Loucy (cell line): ENCODE measurements at regions not wholly inside any gene's neighbourhood (a gene's known extent, or its start where the extent isn't known, plus 50 kb on each side); places are given as distances from the start of the nearest gene placed in this dataset.
"Not testable (repeated sequence)": the region's sequence is repeated elsewhere in the genome, so short reads cannot be mapped to it uniquely, and the experiment has no call there.

ENCODE experiments used
- CTCF ChIP-seq: fragments of 200-600 bp; sonication (generic); conservative IDR thresholded peaks from 2 replicates; pipeline ENCODE4 v1.5.1; 2014; ENCODE audit warnings: mild to moderate bottlenecking, antibody characterized with exemption, low read length
- EZH2phosphoT487 ChIP-seq: fragments of 200-600 bp; IDR thresholded peaks from 2 replicates; pipeline ENCODE4 v1.6.1; 2018; ENCODE audit warnings: antibody characterized with exemption, mild to moderate bottlenecking, moderate library complexity, borderline replicate concordance

- not testable (repeated sequence) for TF ChIP-seq CTCF, EZH2phosphoT487
These were observed 399.5 kb downstream of the KCNJ18 start for GRCh38 chr17:22091840-22092239.
